ENCODE measurements at regions not wholly inside any gene's neighbourhood (a gene's known extent, or its start where the extent isn't known, plus 50 kb on each side); places are given as distances from the start of the nearest gene placed in this dataset.

DNA sequence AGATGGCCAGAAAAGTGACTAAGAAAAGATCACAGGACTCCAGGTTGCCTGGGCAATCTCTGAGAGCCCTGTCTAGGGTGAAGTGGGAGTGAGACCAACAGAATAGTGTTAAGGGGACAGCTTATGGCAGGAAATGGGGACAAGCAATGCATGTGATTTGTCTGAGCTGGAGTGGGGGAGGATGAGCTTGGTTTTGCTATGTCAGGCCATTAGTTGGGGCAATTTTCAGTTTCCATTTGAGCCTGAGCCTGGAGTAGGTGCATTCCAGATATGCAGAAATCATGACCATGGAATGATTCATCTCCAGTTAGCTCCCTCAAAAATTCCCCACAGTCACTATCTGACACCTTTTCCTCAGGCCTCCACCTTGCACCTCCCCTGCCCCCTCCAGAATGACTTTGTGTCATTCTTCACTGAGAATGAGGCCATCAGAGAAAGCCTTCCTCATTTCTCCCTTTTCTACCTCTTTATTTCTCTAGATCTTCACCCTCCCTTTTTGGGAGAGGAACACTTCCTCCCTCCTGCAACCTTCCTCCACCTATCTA, 150.9 kb upstream of the PLEKHG7 start:
- no peaks in the 10 kb centered on the region for H3K27me3 ChIP-seq (ENCODE audit: low read depth, low read length)
- H3K4me3 ChIP-seq (ENCODE audit: low read depth in 1 of 2, low read length in 2 of 2) = no peak overlapping the region
- peaks cover 16 to 20% of the 10 kb centered on the region in 2 donors for H3K4me1 ChIP-seq (ENCODE audit: control insufficient read depth in 1 of 2, insufficient read depth in 2 of 2, low read length in 2 of 2)
- no peaks in the 10 kb centered on the region for H3K36me3 ChIP-seq (ENCODE audit: control insufficient read depth in 1 of 2, insufficient read depth in 2 of 2, low read length in 2 of 2)
- no peaks in the 10 kb centered on the region for H3K9me3 ChIP-seq (ENCODE audit: control insufficient read depth in 1 of 2, low read length in 2 of 2)
- H3K27ac ChIP-seq (ENCODE audit: low read length) = no peak overlapping the region

- H3K9me3 ChIP-seq (ENCODE audit: control insufficient read depth in 1 of 2, low read length in 2 of 2) = no peaks in the 10 kb centered on the region
- H3K4me1 ChIP-seq (ENCODE audit: control insufficient read depth in 1 of 2, insufficient read depth in 2 of 2, low read length in 2 of 2) = peaks cover 16 to 18% of the 10 kb centered on the region in 2 donors
- no peak overlapping the region for H3K4me3 ChIP-seq (ENCODE audit: low read depth in 1 of 2, low read length in 2 of 2)
- no peaks in the 10 kb centered on the region for H3K36me3 ChIP-seq (ENCODE audit: control insufficient read depth in 1 of 2, insufficient read depth in 2 of 2, low read length in 2 of 2)
- no peak overlapping the region for H3K27ac ChIP-seq (ENCODE audit: low read length)
- no peaks in the 10 kb centered on the region for H3K27me3 ChIP-seq (ENCODE audit: low read depth, low read length)
Measured at GRCh38 chr12:92551210-92551609, 151.6 kb upstream of the PLEKHG7 start.

- Histone ChIP-seq H3K4me3 (ENCODE audit: low read depth in 1 of 2, low read length in 2 of 2) (no peak overlapping the region), H3K36me3 (ENCODE audit: control insufficient read depth in 1 of 2, insufficient read depth in 2 of 2, low read length in 2 of 2) (no peaks in the 10 kb centered on the region), H3K4me1 (ENCODE audit: control insufficient read depth in 1 of 2, insufficient read depth in 2 of 2, low read length in 2 of 2) (peaks cover 15 to 16% of the 10 kb centered on the region in 2 donors), H3K27me3 (ENCODE audit: low read depth, low read length) (no peaks in the 10 kb centered on the region), H3K9me3 (ENCODE audit: control insufficient read depth in 1 of 2, low read length in 2 of 2) (no peaks in the 10 kb centered on the region), H3K27ac (ENCODE audit: low read length) (no peak overlapping the region)
Measured at GRCh38 chr12:92550661-92551060, 152.1 kb upstream of the PLEKHG7 start.

GRCh38 chr12:92550254-92550653, 152.5 kb upstream of the PLEKHG7 start:
- Histone ChIP-seq H3K9me3 (ENCODE audit: control insufficient read depth in 1 of 2, low read length in 2 of 2) (no peaks in the 10 kb centered on the region), H3K27ac (ENCODE audit: low read length) (no peak overlapping the region), H3K4me1 (ENCODE audit: control insufficient read depth in 1 of 2, insufficient read depth in 2 of 2, low read length in 2 of 2) (peaks cover 14% of the 10 kb centered on the region in 2 donors)

DNA sequence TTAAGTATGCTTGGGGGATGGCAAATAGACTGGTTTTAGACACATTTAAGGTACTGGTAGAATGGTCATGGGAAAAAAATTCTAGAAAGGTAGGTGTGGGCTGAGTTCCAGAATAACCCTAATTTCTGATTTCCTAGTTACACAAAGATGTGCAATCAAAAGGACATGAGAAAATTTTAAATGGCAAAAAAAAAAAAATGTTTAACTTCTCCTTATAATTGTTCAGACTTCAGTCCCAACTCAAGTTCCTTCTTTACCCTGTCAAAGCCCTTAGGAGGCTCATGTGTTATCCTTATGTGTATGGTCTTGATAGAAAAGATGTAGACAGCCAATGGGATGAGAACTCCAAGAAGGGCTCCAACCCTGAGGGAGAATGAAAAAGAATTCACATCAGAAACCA, 153.3 kb upstream of the PLEKHG7 start:
- H3K27ac ChIP-seq (ENCODE audit: low read length) = no peak overlapping the region
- H3K4me1 ChIP-seq (ENCODE audit: control insufficient read depth in 1 of 2, insufficient read depth in 2 of 2, low read length in 2 of 2) = peaks cover 6 to 8% of the 10 kb centered on the region in 2 donors
- no peaks in the 10 kb centered on the region for H3K9me3 ChIP-seq (ENCODE audit: control insufficient read depth in 1 of 2, low read length in 2 of 2)
- H3K4me3 ChIP-seq (ENCODE audit: low read depth in 1 of 2, low read length in 2 of 2) = no peak overlapping the region
- H3K27me3 ChIP-seq (ENCODE audit: low read depth, low read length) = no peaks in the 10 kb centered on the region
- no peaks in the 10 kb centered on the region for H3K36me3 ChIP-seq (ENCODE audit: control insufficient read depth in 1 of 2, insufficient read depth in 2 of 2, low read length in 2 of 2)

More at GRCh38 chr12:92550254-92550653, 152.5 kb upstream of the PLEKHG7 start:
- Histone ChIP-seq H3K4me3 (ENCODE audit: low read depth in 1 of 2, low read length in 2 of 2) (no peak overlapping the region), H3K36me3 (ENCODE audit: control insufficient read depth in 1 of 2, insufficient read depth in 2 of 2, low read length in 2 of 2) (no peaks in the 10 kb centered on the region), H3K27me3 (ENCODE audit: low read depth, low read length) (no peaks in the 10 kb centered on the region)

- H3K4me1 ChIP-seq (ENCODE audit: control insufficient read depth in 1 of 2, insufficient read depth in 2 of 2, low read length in 2 of 2) = peaks cover under 1 to 5% of the 10 kb centered on the region in 2 donors
- no peak overlapping the region for H3K27ac ChIP-seq (ENCODE audit: low read length)
- no peaks in the 10 kb centered on the region for H3K36me3 ChIP-seq (ENCODE audit: control insufficient read depth in 1 of 2, insufficient read depth in 2 of 2, low read length in 2 of 2)
- H3K9me3 ChIP-seq (ENCODE audit: control insufficient read depth in 1 of 2, low read length in 2 of 2) = no peaks in the 10 kb centered on the region
- no peaks in the 10 kb centered on the region for H3K27me3 ChIP-seq (ENCODE audit: low read depth, low read length)
- no peak overlapping the region for H3K4me3 ChIP-seq (ENCODE audit: low read depth in 1 of 2, low read length in 2 of 2)
Measured at GRCh38 chr12:92547906-92548305, 154.9 kb upstream of the PLEKHG7 start.

DNA sequence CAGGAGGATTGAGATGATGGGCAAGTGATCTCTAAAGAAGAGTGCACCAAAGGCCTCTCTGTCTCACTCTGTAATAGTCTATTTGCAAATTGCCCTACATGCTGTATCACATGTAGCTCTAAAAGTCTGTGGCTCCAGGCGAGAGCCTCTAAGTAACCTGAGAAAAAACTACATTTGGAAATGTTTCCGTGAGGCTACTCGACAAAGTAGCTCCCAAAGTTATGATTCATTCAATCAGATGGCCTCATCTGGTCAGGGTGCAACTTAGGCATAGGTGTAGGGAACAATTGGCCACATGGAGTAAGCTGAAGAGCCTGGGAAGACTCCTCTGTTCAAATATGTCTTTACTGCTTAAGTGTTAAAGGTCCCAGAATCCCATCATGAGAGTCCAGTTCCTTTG, 155.4 kb upstream of the PLEKHG7 start:
- Histone ChIP-seq H3K36me3 (ENCODE audit: control insufficient read depth in 1 of 2, insufficient read depth in 2 of 2, low read length in 2 of 2) (no peaks in the 10 kb centered on the region), H3K27me3 (ENCODE audit: low read depth, low read length) (no peaks in the 10 kb centered on the region), H3K27ac (ENCODE audit: low read length) (no peak overlapping the region), H3K9me3 (ENCODE audit: control insufficient read depth in 1 of 2, low read length in 2 of 2) (no peaks in the 10 kb centered on the region), H3K4me3 (ENCODE audit: low read depth in 1 of 2, low read length in 2 of 2) (no peak overlapping the region), H3K4me1 (ENCODE audit: control insufficient read depth in 1 of 2, insufficient read depth in 2 of 2, low read length in 2 of 2) (peaks cover 0 to 5% of the 10 kb centered on the region in 2 donors)

- Histone ChIP-seq H3K36me3 (ENCODE audit: control insufficient read depth in 1 of 2, insufficient read depth in 2 of 2, low read length in 2 of 2) (no peaks in the 10 kb centered on the region), H3K4me3 (ENCODE audit: low read depth in 1 of 2, low read length in 2 of 2) (no peak overlapping the region), H3K27ac (ENCODE audit: low read length) (no peak overlapping the region), H3K4me1 (ENCODE audit: control insufficient read depth in 1 of 2, insufficient read depth in 2 of 2, low read length in 2 of 2) (peaks cover 0 to 5% of the 10 kb centered on the region in 2 donors), H3K9me3 (ENCODE audit: control insufficient read depth in 1 of 2, low read length in 2 of 2) (no peaks in the 10 kb centered on the region), H3K27me3 (ENCODE audit: low read depth, low read length) (no peaks in the 10 kb centered on the region)
Measured at GRCh38 chr12:92546635-92547348, 156.0 kb upstream of the PLEKHG7 start.

DNA sequence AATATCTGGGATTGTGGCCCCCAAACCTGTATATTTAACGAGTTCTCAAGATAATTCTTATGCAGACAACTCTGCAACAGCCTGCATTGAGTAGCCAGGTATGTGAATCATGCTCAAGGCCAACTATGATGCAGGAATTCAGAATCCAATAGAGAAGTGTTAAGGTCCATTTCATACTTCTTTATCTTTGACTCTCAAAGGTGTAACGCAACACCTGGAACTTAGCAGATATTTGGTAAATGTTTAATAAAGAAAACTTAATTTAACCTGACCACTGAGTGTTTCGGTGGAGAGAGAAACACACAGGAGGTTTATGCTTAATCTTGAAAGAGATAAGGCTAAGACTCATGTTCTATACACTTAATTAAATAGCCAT, 156.5 kb upstream of the PLEKHG7 start:
- H3K36me3 ChIP-seq (ENCODE audit: control insufficient read depth in 1 of 2, insufficient read depth in 2 of 2, low read length in 2 of 2) = no peaks in the 10 kb centered on the region
- no peaks in the 10 kb centered on the region for H3K27me3 ChIP-seq (ENCODE audit: low read depth, low read length)
- H3K4me3 ChIP-seq (ENCODE audit: low read depth in 1 of 2, low read length in 2 of 2) = no peak overlapping the region
- peaks cover 0 to 5% of the 10 kb centered on the region in 2 donors for H3K4me1 ChIP-seq (ENCODE audit: control insufficient read depth in 1 of 2, insufficient read depth in 2 of 2, low read length in 2 of 2)
- H3K27ac ChIP-seq (ENCODE audit: low read length) = no peak overlapping the region
- H3K9me3 ChIP-seq (ENCODE audit: control insufficient read depth in 1 of 2, low read length in 2 of 2) = no peaks in the 10 kb centered on the region

GRCh38 chr12:92544322-92544721, 158.5 kb upstream of the PLEKHG7 start:
- H3K4me1 ChIP-seq (ENCODE audit: control insufficient read depth in 1 of 2, insufficient read depth in 2 of 2, low read length in 2 of 2) = peaks cover 7 to 10% of the 10 kb centered on the region in 2 donors
- no peak overlapping the region for H3K27ac ChIP-seq (ENCODE audit: low read length)
- H3K9me3 ChIP-seq (ENCODE audit: control insufficient read depth in 1 of 2, low read length in 2 of 2) = no peaks in the 10 kb centered on the region
- H3K4me3 ChIP-seq (ENCODE audit: low read depth in 1 of 2, low read length in 2 of 2) = no peak overlapping the region
- H3K36me3 ChIP-seq (ENCODE audit: control insufficient read depth in 1 of 2, insufficient read depth in 2 of 2, low read length in 2 of 2) = no peaks in the 10 kb centered on the region
- no peaks in the 10 kb centered on the region for H3K27me3 ChIP-seq (ENCODE audit: low read depth, low read length)

GRCh38 chr12:92543840-92544239, 158.9 kb upstream of the PLEKHG7 start:
- no peak overlapping the region for H3K27ac ChIP-seq (ENCODE audit: low read length)

DNA sequence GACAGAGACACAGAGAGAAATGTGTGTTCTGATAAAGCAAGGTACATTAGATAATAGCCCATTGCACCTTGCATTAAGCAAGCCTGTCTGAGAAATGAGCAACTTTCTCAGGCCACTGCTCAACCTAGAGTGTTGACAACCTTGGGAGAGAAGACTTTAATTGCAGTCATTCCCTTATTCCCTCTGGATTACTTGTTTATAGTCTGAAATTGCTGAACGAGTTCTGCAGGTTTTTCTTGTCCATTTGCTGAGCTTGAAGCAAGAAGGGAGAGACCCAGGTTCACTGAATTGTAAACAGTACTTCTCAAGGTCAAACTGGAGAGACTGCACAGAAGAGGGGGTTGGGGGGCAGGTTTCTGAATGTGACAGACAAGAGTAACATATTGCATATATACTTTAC, 159.4 kb upstream of the PLEKHG7 start:
- no peaks in the 10 kb centered on the region for H3K36me3 ChIP-seq (ENCODE audit: control insufficient read depth in 1 of 2, insufficient read depth in 2 of 2, low read length in 2 of 2)
- no peaks in the 10 kb centered on the region for H3K27me3 ChIP-seq (ENCODE audit: low read depth, low read length)
- H3K27ac ChIP-seq (ENCODE audit: low read length) = no peak overlapping the region

More at GRCh38 chr12:92543840-92544239, 158.9 kb upstream of the PLEKHG7 start:
- Histone ChIP-seq H3K36me3 (ENCODE audit: control insufficient read depth in 1 of 2, insufficient read depth in 2 of 2, low read length in 2 of 2) (no peaks in the 10 kb centered on the region), H3K9me3 (ENCODE audit: control insufficient read depth in 1 of 2, low read length in 2 of 2) (no peaks in the 10 kb centered on the region), H3K4me3 (ENCODE audit: low read depth in 1 of 2, low read length in 2 of 2) (no peak overlapping the region), H3K27me3 (ENCODE audit: low read depth, low read length) (no peaks in the 10 kb centered on the region), H3K4me1 (ENCODE audit: control insufficient read depth in 1 of 2, insufficient read depth in 2 of 2, low read length in 2 of 2) (peaks cover 10 to 11% of the 10 kb centered on the region in 2 donors)

More for the DNA sequence above, 159.4 kb upstream of the PLEKHG7 start:
- H3K9me3 ChIP-seq (ENCODE audit: control insufficient read depth in 1 of 2, low read length in 2 of 2) = no peaks in the 10 kb centered on the region
- H3K4me3 ChIP-seq (ENCODE audit: low read depth in 1 of 2, low read length in 2 of 2) = no peak overlapping the region
- H3K4me1 ChIP-seq (ENCODE audit: control insufficient read depth in 1 of 2, insufficient read depth in 2 of 2, low read length in 2 of 2) = peaks cover 10 to 14% of the 10 kb centered on the region in 2 donors

All from muscle layer of duodenum (tissue), 2 donors.